Stimulated activated CD8-positive, alpha-beta memory T cell treated with anti-CD3 and anti-CD28 coated beads, Interleukin-15, amount 100 ng/mL, for 48 hours (primary cell): ENCODE measurements at regions not wholly inside any gene's neighbourhood (a gene's known extent, or its start where the extent isn't known, plus 50 kb on each side); places are given as distances from the start of the nearest gene placed in this dataset.
A peak's percentile ranks its signal among the peaks of the same experiment; 100 is the strongest.
"Not testable (repeated sequence)": the region's sequence is repeated elsewhere in the genome, so short reads cannot be mapped to it uniquely, and the experiment has no call there.

Experiments used
- DNase-seq, 2 donors: peaks; one replicate each; pipeline ENCODE4 v3.0.0-alpha.2; 2020; ENCODE audit warnings: low read depth in 2 of 2

- not testable (repeated sequence) for DNase-seq
Observed at GRCh38 chr7:150101282-150101681, 221.9 kb upstream of the LRRC61 start.

GRCh38 chr7:150107283-150107682 is 215.9 kb upstream of the LRRC61 start:
- not testable (repeated sequence) for DNase-seq

- peak; percentile 5 to 35 for DNase-seq
Observed at GRCh38 chr7:150110375-150110820, 212.8 kb upstream of the LRRC61 start.

- DNase-seq = not testable (repeated sequence)
Observed at GRCh38 chr7:150110882-150111281, 212.3 kb upstream of the LRRC61 start.

GRCh38 chr7:150111373-150112139 is 211.6 kb upstream of the LRRC61 start:
- not testable (repeated sequence) for DNase-seq

GRCh38 chr7:150113301-150113700 is 209.9 kb upstream of the LRRC61 start:
- DNase-seq = not testable (repeated sequence)

- DNase-seq = not testable (repeated sequence)
Observed at GRCh38 chr7:150114591-150114990, 208.6 kb upstream of the LRRC61 start.

GRCh38 chr7:150119966-150120365 is 203.2 kb upstream of the LRRC61 start:
- DNase-seq = not testable (repeated sequence)

- not testable (repeated sequence) for DNase-seq
Observed at GRCh38 chr7:150125831-150126230, 197.3 kb upstream of the LRRC61 start.

GRCh38 chr7:150134451-150134850 is 188.7 kb upstream of the LRRC61 start:
- not testable (repeated sequence) for DNase-seq

GRCh38 chr7:150135620-150136190 is 187.4 kb upstream of the LRRC61 start:
- not testable (repeated sequence) for DNase-seq

- DNase-seq = not testable (repeated sequence)
Observed at GRCh38 chr7:150139840-150140239, 183.3 kb upstream of the LRRC61 start.

- DNase-seq = not testable (repeated sequence)
Observed at GRCh38 chr7:150141525-150142345, 181.4 kb upstream of the LRRC61 start.

GRCh38 chr7:150146124-150146523 is 177.0 kb upstream of the LRRC61 start:
- not testable (repeated sequence) for DNase-seq

GRCh38 chr7:150147524-150147923 is 175.6 kb upstream of the LRRC61 start:
- not testable (repeated sequence) for DNase-seq

GRCh38 chr7:150156015-150156414 is 167.1 kb upstream of the LRRC61 start:
- DNase-seq = not testable (repeated sequence)

GRCh38 chr7:150158696-150159095 is 164.5 kb upstream of the LRRC61 start:
- DNase-seq = not testable (repeated sequence)

- not testable (repeated sequence) for DNase-seq
Observed at GRCh38 chr7:150169515-150169914, 153.6 kb upstream of the LRRC61 start.

- not testable (repeated sequence) for DNase-seq
Observed at GRCh38 chr7:150169943-150170490, 153.1 kb upstream of the LRRC61 start.

- not testable (repeated sequence) for DNase-seq
Observed at GRCh38 chr7:150183602-150184001, 139.6 kb upstream of the LRRC61 start.

GRCh38 chr7:150189963-150190362 is 133.2 kb upstream of the LRRC61 start:
- not testable (repeated sequence) for DNase-seq

- DNase-seq = not testable (repeated sequence)
Observed at GRCh38 chr7:150192541-150192940, 130.6 kb upstream of the LRRC61 start.
